ENCODE measurements at regions not wholly inside any gene's neighbourhood (a gene's known extent, or its start where the extent isn't known, plus 50 kb on each side); places are given as distances from the start of the nearest gene placed in this dataset.

DNA sequence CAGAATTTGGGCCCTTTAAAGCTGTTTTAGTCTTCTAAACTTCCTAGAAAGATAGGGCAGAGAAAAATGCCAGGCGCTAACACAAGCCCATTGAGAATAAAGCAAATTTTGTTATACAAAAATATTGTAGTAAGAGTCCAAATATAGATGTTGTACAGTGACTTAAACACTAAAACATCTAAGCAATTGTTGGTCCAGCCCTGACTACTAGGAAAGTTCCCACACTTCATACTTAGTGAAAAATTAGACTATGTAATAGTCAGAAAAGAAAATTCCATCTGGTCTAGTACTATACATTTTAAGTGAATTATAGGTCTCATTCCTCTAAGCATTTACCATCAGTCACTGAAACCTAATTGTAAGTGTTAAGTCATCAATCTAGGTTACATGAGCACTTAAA lies 1518.3 kb upstream of the SLC10A2 start:
- TF ChIP-seq, protein P1, sequence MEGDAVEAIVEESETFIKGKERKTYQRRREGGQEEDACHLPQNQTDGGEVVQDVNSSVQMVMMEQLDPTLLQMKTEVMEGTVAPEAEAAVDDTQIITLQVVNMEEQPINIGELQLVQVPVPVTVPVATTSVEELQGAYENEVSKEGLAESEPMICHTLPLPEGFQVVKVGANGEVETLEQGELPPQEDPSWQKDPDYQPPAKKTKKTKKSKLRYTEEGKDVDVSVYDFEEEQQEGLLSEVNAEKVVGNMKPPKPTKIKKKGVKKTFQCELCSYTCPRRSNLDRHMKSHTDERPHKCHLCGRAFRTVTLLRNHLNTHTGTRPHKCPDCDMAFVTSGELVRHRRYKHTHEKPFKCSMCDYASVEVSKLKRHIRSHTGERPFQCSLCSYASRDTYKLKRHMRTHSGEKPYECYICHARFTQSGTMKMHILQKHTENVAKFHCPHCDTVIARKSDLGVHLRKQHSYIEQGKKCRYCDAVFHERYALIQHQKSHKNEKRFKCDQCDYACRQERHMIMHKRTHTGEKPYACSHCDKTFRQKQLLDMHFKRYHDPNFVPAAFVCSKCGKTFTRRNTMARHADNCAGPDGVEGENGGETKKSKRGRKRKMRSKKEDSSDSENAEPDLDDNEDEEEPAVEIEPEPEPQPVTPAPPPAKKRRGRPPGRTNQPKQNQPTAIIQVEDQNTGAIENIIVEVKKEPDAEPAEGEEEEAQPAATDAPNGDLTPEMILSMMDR (IDR thresholded peaks at IDR 0.05; ENCODE audit: low read depth, low read length): no peak
- TF ChIP-seq POLR2A (IDR thresholded peaks at IDR 0.05; ENCODE audit: extremely low read depth, insufficient read length): no peak
- TF ChIP-seq, protein P2, sequence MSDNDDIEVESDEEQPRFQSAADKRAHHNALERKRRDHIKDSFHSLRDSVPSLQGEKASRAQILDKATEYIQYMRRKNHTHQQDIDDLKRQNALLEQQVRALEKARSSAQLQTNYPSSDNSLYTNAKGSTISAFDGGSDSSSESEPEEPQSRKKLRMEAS (IDR thresholded peaks at IDR 0.05; ENCODE audit: low read depth, low read length): no peak
- TF ChIP-seq MYC (IDR thresholded peaks at IDR 0.05; ENCODE audit: low read depth, low read length): no peak

Measured in NB4 (cell line).